Adrenal gland (tissue), 9 donors: ENCODE measurements at regions not wholly inside any gene's neighbourhood (a gene's known extent, or its start where the extent isn't known, plus 50 kb on each side); places are given as distances from the start of the nearest gene placed in this dataset.

Experiments
- DNase-seq, 7 donors: peaks; one replicate each; pipeline ENCODE4 v3.0.0-alpha.2; 2019 to 2020
- H3K27ac ChIP-seq, 5 donors: fragments of 200-600 bp; sonication (generic) in 4 of 5; 1 replicate in 3 of 5; 2 replicates in 2 of 5; pipeline versions ENCODE4 v1.5.1 to v1.8.0; 2016 to 2020; ENCODE audit warnings: mild to moderate bottlenecking in 1 of 5
- H3K27me3 ChIP-seq: fragments of 200-600 bp; 2 replicates; pipeline ENCODE4 v1.8.0; 2021
- H3K36me3 ChIP-seq, 2 donors: fragments of 200-600 bp; replicated peaks in 1 of 2; 1 replicate in 1 of 2; 2 replicates in 1 of 2; pipeline versions ENCODE4 v1.5.1 to v1.8.0; 2018 to 2022
- H3K4me1 ChIP-seq, 2 donors: fragments of 200-600 bp; replicated peaks in 1 of 2; 1 replicate in 1 of 2; 2 replicates in 1 of 2; pipeline versions ENCODE4 v1.5.1 to v1.8.0; 2018 to 2021
- H3K4me3 ChIP-seq, 4 donors: fragments of 200-600 bp; sonication (generic) in 3 of 4; one replicate each; pipeline ENCODE4 v1.5.1; 2016 to 2018
- H3K9me3 ChIP-seq, 3 donors: fragments of 200-600 bp; sonication (generic) in 1 of 3; replicated peaks in 1 of 3; 1 replicate in 2 of 3; 2 replicates in 1 of 3; pipeline versions ENCODE4 v1.5.1 to v1.8.0; 2016 to 2021
- POLR2A ChIP-seq, 2 donors: fragments of 450-650 bp; IDR thresholded peaks; one replicate each; pipeline ENCODE4 v1.6.1; 2017; ENCODE audit warnings: antibody characterized with exemption in 2 of 2, mild to moderate bottlenecking in 2 of 2, moderate library complexity in 1 of 2
- WGBS, 4 donors: extraction: QIAGEN DNeasy Blood & Tissue Kit in 2 of 4; methylation state at CpG; one replicate each; pipeline versions ENCODE4 v1.1.5 to v1.1.7; 2013 to 2017; 5-methylcytosine and 5-hydroxymethylcytosine counted together
- intact Hi-C, 2 donors: fragments of 100-400 bp; cut with DNase I; formaldehyde crosslinking; loops; one replicate each; pipeline versions ENCODE4 v1.14.1 to v1.15.0; 2022 to 2023
- TF ChIP-seq, protein P1 (sequence below), 6 experiments: fragments of 450-650 bp in 4 of 6; fragments of 200-600 bp in 2 of 6; sonication (generic) in 1 of 6; IDR thresholded peaks; 1 replicate in 5 of 6; 2 replicates in 1 of 6; pipeline versions ENCODE4 v1.5.1 to v1.8.0; 2016 to 2021; ENCODE audit warnings: antibody characterized with exemption in 6 of 6, mild to moderate bottlenecking in 2 of 6, moderate library complexity in 1 of 6
- donor health status: healthy with polysubstance abuse.
- donor health status: Bipolar disorder and iron deficiency.
- donor health status: DM: yes; HTN: yes; CAD: no.
- donor health status: DM: no; HTN: no; CAD: no.
- donor health status: DM: no; HTN: no; CAD: no.

DNA sequence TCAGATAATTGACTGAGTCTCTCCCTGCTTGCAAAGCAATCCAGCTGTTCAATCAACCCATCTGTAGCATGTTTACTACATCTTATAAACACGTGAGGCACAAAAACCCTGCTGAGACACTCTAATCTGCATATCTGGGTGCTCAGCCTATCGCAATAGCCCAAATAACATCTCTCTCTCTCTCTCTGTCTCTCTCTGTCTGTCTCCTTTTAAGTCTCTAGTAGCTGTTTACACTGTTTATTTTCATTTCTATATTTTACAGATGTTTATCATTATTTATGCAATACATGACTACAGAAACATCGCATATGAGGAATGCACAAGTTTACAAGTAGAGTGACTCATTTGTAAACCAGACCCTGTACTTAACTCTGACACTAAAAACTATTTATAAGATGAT is 422.1 kb upstream of the DSEL start:
- H3K4me1 ChIP-seq: no peaks in the 10 kb centered on the region
- no peak for DNase-seq
- no peak overlapping the region for H3K4me3 ChIP-seq
- TF ChIP-seq, protein P1, sequence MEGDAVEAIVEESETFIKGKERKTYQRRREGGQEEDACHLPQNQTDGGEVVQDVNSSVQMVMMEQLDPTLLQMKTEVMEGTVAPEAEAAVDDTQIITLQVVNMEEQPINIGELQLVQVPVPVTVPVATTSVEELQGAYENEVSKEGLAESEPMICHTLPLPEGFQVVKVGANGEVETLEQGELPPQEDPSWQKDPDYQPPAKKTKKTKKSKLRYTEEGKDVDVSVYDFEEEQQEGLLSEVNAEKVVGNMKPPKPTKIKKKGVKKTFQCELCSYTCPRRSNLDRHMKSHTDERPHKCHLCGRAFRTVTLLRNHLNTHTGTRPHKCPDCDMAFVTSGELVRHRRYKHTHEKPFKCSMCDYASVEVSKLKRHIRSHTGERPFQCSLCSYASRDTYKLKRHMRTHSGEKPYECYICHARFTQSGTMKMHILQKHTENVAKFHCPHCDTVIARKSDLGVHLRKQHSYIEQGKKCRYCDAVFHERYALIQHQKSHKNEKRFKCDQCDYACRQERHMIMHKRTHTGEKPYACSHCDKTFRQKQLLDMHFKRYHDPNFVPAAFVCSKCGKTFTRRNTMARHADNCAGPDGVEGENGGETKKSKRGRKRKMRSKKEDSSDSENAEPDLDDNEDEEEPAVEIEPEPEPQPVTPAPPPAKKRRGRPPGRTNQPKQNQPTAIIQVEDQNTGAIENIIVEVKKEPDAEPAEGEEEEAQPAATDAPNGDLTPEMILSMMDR (IDR thresholded peaks at IDR 0.05): no peak
- TF ChIP-seq POLR2A (IDR thresholded peaks at IDR 0.05): no peak
- H3K9me3 ChIP-seq: no peaks in the 10 kb centered on the region
- 60 to 75% (median 68%) methylated on average over 3 of the region's 3 CpGs for WGBS, 4 donors
- no peaks in the 10 kb centered on the region for H3K27me3 ChIP-seq
- no peak overlapping the region for H3K27ac ChIP-seq
- no peaks in the 10 kb centered on the region for H3K36me3 ChIP-seq
- intact Hi-C loops: no loop called here

DNA sequence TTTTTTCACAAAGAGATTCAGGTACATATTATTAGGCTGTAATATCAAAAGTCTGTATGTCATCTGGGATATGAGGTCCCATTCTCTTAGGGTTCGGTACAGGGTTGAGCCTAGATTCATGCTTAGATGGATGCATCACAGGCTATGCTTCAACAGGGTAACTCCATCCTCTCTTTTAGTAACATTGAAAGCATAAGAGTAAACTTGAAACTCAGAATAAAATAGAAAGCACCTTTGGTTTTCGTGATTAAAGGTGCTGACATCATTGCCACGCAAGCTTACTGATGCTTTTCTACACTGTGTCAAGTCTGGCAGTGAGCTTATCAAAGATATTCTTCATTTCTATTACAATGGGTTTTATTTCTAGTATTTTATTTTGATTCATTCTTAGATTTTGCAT is 419.1 kb upstream of the DSEL start:
- no peaks in the 10 kb centered on the region for H3K27me3 ChIP-seq
- H3K27ac ChIP-seq: no peak overlapping the region
- 66 to 87% (median 74%) methylated on average over 3 of the region's 3 CpGs for WGBS, 4 donors
- H3K36me3 ChIP-seq: no peaks in the 10 kb centered on the region
- TF ChIP-seq, protein P1 (IDR thresholded peaks at IDR 0.05): no peak
- TF ChIP-seq POLR2A (IDR thresholded peaks at IDR 0.05): no peak
- H3K4me1 ChIP-seq: no peaks in the 10 kb centered on the region
- intact Hi-C loops: no loop called here
- no peaks in the 10 kb centered on the region for H3K9me3 ChIP-seq
- no peak overlapping the region for H3K4me3 ChIP-seq
- DNase-seq: no peak

DNA sequence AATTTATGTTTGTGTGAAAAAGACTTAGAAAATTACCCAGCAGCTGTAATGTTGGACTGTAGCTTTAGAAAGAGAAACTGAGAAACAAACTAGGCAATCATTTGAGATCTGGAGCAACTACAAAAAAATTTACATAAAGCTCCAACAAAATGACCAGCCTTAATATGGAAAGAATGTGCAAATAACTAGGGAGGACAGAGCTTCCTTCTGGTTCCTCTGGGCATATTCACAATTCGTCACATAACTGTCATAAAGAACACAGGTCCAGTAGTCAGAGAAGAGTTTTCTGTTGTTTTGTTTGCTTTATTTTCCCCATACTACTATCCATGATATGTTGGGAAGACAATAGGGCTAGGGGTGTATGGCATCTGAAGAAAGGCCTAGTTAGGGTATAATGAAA is 416.8 kb upstream of the DSEL start:
- Histone ChIP-seq H3K36me3 (no peaks in the 10 kb centered on the region), H3K27me3 (no peaks in the 10 kb centered on the region), H3K9me3 (no peaks in the 10 kb centered on the region), H3K4me3 (no peak overlapping the region), H3K4me1 (no peaks in the 10 kb centered on the region), H3K27ac (no peak overlapping the region)
- intact Hi-C loops: no loop called here
- DNase-seq: no peak
- TF ChIP-seq POLR2A (IDR thresholded peaks at IDR 0.05): no peak
- TF ChIP-seq, protein P1 (IDR thresholded peaks at IDR 0.05): no peak
- WGBS, 4 donors: 43 to 79% (median 71%) methylated on average over 1 of the region's 1 CpG

- Histone ChIP-seq H3K36me3 (no peaks in the 10 kb centered on the region), H3K9me3 (no peaks in the 10 kb centered on the region), H3K27me3 (no peaks in the 10 kb centered on the region), H3K4me1 (no peaks in the 10 kb centered on the region), H3K27ac (no peak overlapping the region), H3K4me3 (no peak overlapping the region)
- no peak for DNase-seq
- WGBS, 4 donors: 25 to 39% (median 32%) methylated on average over 2 of the region's 2 CpGs
- intact Hi-C loops: no loop called here
- TF ChIP-seq POLR2A (IDR thresholded peaks at IDR 0.05): no peak
- TF ChIP-seq, protein P1 (IDR thresholded peaks at IDR 0.05): no peak
Measured at GRCh38 chr18:67932271-67932670, 415.8 kb upstream of the DSEL start.
